Fibroblast of skin of left biceps (primary cell): ENCODE measurements at regions not wholly inside any gene's neighbourhood (a gene's known extent, or its start where the extent isn't known, plus 50 kb on each side); places are given as distances from the start of the nearest gene placed in this dataset.
"Not testable (repeated sequence)": the region's sequence is repeated elsewhere in the genome, so short reads cannot be mapped to it uniquely, and the experiment has no call there.

Source experiments
- DNase-seq, 2 experiments: peaks; one replicate each; pipeline ENCODE4 v3.0.0-alpha.2; 2013; ENCODE audit warnings: low read depth in 2 of 2

GRCh38 chr5:96320797-96321196 lies 112.3 kb downstream of the PCSK1 start:
- DNase-seq = no peak

DNA sequence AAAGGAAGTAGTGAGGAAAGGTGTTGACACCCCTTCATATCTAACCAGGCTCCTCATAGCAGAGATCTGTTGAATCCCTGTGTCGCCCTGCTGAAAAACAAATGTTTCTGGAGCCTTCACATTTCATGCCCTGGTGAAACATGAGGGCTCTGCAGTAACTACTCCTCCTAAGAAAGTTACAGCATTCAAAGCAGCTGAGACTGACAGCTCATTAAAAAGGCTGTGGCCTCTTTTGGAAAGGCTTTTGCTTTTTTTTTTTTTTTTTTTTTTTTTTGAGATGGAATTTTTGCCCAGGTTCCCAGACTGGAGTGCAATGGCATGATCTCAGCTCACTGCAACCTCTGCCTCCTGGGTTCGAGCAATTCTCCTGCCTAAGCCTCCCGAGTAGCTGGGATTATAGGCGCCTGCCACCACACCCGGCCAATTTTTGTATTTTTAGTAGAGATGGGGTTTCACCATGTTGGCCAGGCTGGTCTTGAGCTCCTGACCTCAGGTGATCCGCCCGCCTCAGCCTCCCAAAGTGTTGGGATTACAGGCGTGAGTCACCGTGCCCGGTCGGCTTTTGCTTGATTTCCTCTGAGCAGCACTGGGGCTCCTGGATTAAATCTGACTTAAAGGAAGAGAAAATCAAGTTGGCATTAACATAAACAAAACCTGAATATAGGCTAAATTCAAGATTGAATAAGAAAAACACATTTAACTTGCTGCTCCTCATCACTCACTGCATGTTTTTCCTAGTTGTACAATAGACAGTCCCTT lies 112.9 kb downstream of the PCSK1 start:
- not testable (repeated sequence) for DNase-seq

DNA sequence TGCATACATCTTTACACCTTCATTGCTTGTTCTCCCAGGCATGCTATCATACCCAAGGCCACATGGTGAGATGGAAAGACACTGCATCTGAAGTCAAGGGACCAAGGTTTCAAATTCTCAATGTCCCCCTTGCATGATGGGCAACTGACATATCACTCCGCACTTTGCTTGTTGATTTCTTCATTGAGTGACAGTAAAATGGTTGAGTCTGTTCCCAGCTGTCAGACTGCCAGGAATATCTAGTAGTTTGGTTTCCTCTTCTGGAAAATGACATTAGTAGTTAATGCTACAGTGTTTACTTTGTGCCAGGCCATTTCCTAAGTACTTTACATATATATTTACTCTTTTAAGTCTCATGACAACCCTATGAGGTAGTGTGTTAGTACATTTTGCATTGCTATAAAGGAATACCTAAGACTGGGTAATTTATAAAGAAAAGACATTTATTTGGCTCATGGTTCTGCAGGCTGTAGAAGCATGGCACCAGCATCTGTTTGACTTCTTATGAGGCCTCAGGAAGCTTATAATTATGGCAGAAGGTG lies 114.4 kb downstream of the PCSK1 start:
- no peak for DNase-seq

DNA sequence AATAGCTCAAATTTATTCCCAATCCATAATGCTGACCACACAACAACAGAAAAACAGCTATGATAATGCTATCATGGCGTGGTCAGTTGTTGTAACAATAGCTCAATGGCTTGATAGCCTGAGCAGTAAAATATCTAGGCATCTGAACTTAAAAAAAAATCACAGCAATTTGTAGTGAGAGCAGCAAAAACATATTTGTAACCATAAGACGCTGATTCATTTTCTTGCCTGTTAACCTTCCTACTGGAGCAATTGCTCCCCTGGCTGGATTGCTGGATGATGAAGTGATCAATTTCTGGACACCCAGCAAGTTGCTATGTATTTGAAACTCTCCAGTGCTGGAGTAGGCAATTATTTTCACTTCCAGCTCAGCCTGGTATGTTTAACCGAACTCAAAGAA lies 115.1 kb downstream of the PCSK1 start:
- no peak for DNase-seq

- DNase-seq = no peak
Observed at GRCh38 chr5:96316487-96316886, 116.6 kb downstream of the PCSK1 start.

- no peak for DNase-seq
Observed at GRCh38 chr5:96316017-96316416, 117.0 kb downstream of the PCSK1 start.

DNA sequence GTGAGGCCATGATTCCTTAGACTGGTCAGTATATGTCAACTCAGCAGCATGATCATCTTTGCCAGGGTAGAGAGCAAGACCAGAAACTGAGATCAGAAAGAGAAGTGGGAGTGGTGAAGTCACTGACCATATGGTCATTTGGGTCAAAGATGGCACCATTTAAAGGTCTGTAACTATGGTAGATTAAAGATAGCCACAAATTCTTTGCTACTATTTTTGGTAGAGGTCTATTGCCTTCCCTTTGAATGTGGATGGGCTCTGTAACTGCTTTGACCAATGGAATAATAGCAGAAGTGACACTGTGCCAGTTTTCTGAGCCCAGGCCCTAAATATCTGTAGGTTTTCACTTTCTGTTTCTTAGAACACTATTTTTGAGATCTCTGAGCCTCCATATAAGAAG lies 117.6 kb downstream of the PCSK1 start:
- no peak for DNase-seq

- no peak for DNase-seq
Observed at GRCh38 chr5:96312383-96312782, 120.7 kb downstream of the PCSK1 start.

GRCh38 chr5:96307047-96307446 lies 126.0 kb downstream of the PCSK1 start:
- not testable (repeated sequence) for DNase-seq

DNA sequence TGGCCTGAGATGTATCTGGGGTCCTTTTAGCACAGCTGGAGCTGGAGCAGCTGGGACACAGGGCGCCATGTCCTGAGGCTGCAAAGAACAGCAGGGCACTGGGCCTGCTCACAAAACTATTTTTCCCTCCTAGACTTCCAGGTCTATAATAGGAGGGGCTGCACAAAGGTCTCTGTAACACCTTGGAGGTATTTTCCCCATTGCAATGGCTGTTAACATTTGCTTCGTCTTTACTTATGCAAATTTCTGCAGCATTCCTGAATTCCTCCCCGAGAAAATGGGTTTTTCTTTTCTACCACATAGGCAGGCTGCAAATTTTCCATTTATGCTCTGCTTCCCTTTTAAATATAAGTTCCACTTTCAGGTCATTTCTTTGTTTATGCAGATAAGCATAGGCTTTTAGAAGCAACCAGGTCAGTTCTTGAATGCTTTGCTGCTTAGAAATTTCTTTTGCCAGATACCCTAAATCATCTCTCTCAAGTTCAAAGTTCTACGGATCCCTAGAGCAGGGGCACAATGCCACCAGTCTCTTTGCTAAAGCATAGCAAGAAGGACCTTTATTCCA lies 130.8 kb downstream of the PCSK1 start:
- DNase-seq = no peak

- DNase-seq = no peak
Observed at GRCh38 chr5:96300976-96301375, 132.1 kb downstream of the PCSK1 start.

- DNase-seq = peak; percentile 94
Observed at GRCh38 chr5:96297867-96298266, 135.2 kb downstream of the PCSK1 start.

DNA sequence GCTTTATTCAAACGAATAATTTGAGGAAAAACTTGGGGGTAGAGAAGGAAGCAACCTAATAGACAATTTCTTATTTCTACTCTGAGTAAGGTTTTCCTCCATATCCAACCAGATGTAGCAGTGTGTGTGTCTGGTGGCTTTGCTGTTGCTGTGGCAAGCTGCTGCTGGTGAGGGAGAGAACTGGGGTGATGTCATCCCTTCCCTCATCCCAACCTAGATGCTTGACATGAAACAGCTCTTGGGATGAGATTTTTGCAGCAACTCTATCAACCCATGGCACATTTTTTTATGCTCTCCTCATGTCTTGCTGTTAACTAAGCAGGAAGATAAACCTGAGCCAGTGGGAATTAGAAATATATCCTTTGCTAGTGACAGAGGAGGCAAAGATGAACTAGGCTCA lies 135.8 kb downstream of the PCSK1 start:
- peak; percentile 72 for DNase-seq

GRCh38 chr5:96294884-96295202 lies 138.2 kb downstream of the PCSK1 start:
- no peak for DNase-seq

DNA sequence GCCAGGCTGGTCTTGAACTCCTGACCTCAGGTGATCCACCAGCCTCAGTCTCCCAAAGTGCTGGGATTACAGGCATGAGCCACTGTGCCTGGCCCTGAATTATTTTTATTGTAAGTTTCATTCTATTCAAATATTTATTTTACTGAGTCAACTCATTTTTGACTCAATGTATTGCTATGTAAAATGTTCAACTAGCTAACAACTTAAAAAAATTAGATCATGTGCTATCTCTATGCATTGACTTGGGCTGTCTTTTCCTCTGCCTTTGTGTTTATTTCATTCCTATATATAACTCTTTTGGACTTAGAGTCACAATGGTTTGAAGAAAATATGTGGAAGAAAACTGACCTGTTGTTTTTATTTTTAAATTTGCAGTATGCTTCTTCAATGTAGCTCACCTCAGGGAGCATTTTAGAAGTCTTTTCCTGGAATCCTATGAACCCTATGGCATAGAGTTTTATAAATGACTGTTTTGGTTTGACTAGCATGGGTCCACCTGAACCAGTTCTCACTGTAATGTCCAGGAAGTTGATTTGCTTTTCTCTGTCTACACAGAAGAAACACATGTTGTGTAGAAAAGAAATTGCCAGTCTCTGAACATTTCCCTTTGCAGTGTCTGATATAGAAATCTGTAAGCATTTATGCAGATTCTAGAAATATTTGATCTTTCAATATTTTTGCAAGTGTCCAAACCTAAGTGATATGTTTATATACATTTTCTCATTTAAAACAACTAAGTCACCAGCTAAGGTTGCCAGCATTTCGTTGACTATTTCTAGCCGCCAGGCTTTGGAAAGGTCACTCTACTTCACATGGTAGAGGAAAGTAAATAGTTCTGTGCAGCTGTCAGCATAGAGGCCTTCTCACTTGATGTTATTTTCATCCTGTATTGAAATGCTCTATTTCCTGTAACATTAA lies 138.8 kb downstream of the PCSK1 start:
- DNase-seq = no peak

- DNase-seq = no peak
Observed at GRCh38 chr5:96292582-96293247, 140.3 kb downstream of the PCSK1 start.

GRCh38 chr5:96289287-96289686 lies 143.8 kb downstream of the PCSK1 start:
- DNase-seq = not testable (repeated sequence)

DNA sequence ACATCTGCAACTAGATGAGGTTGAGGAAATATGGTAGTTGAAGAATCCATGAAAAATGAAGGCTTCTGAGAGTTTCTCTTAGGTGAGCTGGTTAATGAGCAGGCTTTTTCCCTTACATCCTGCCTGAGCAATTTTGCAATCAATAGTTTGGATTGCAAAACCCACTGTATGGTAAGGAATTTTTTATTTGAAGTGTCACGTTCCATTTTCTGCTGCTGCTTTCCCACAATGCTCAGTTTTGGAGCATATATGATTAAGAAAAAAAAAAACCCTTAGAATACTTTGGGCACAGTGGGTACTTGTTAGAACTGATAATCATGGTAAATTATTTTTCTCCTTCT lies 144.2 kb downstream of the PCSK1 start:
- DNase-seq = peak; percentile 51 to 55

GRCh38 chr5:96288166-96288844 lies 144.7 kb downstream of the PCSK1 start:
- DNase-seq = no peak

- DNase-seq = no peak
Observed at GRCh38 chr5:96287136-96287535, 145.9 kb downstream of the PCSK1 start.

DNA sequence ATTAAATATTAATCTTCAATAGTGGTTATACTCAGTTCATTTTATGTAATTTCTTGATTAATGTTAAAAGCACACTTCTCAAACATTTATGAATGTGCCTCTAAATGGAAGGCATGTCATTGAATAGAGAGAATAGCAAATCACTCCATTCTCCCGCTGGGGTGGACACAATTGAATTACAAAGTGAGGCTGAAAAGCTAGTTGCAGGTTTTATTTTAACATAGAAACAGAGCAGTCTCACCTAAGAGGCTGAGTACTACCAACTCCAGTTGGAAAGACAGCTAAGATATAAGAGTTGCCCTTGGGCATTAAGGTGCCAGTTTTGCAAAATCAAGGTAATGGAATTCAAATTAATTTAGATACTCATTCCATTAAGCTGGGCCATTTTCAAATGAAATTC lies 147.2 kb downstream of the PCSK1 start:
- DNase-seq = no peak
